ENCODE measurements at regions not wholly inside any gene's neighbourhood (a gene's known extent, or its start where the extent isn't known, plus 50 kb on each side); places are given as distances from the start of the nearest gene placed in this dataset.

DNA sequence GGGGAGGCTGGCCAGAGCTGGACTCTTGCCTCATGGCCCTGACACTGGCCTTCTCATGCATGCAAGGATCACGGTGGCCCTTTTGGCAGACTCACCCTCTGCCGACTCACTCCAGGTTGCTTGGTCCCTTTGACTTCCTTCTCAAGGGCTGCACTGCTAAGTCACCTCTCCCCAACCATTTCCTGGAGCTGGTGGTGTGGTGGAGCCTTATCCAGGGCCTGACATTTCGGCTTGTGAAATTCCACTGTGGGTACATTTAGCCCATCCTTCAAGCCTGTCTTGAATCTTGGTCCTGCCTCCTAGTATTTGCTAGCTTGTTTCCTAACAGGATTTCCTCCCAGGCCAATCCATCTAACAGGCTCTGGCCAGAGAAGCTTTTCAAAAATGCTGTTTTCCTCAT lies 52.6 kb upstream of the JUN start:
- TF ChIP-seq TEAD4 (IDR thresholded peaks at IDR 0.05) (no peak), YY1 (IDR thresholded peaks at IDR 0.05; ENCODE audit: low read depth) (no peak), TCF12 (IDR thresholded peaks at IDR 0.05; ENCODE audit: low read depth) (no peak), TAF1 (IDR thresholded peaks at IDR 0.05; ENCODE audit: low read depth) (no peak), NFIC (IDR thresholded peaks at IDR 0.05) (no peak), MAX (IDR thresholded peaks at IDR 0.05) (no peak), EGR1 (IDR thresholded peaks at IDR 0.05) (no peak), FOXM1 (IDR thresholded peaks at IDR 0.05; ENCODE audit: borderline replicate concordance, low read depth) (no peak), USF1 (IDR thresholded peaks at IDR 0.05) (no peak), CEBPB (IDR thresholded peaks at IDR 0.05) (no peak), CREB1 (IDR thresholded peaks at IDR 0.05; ENCODE audit: low read depth) (no peak), EP300 (IDR thresholded peaks at IDR 0.05; ENCODE audit: borderline replicate concordance) (no peak), ZBTB7A (IDR thresholded peaks at IDR 0.05; ENCODE audit: low read depth) (no peak)
- TF ChIP-seq, protein P1, sequence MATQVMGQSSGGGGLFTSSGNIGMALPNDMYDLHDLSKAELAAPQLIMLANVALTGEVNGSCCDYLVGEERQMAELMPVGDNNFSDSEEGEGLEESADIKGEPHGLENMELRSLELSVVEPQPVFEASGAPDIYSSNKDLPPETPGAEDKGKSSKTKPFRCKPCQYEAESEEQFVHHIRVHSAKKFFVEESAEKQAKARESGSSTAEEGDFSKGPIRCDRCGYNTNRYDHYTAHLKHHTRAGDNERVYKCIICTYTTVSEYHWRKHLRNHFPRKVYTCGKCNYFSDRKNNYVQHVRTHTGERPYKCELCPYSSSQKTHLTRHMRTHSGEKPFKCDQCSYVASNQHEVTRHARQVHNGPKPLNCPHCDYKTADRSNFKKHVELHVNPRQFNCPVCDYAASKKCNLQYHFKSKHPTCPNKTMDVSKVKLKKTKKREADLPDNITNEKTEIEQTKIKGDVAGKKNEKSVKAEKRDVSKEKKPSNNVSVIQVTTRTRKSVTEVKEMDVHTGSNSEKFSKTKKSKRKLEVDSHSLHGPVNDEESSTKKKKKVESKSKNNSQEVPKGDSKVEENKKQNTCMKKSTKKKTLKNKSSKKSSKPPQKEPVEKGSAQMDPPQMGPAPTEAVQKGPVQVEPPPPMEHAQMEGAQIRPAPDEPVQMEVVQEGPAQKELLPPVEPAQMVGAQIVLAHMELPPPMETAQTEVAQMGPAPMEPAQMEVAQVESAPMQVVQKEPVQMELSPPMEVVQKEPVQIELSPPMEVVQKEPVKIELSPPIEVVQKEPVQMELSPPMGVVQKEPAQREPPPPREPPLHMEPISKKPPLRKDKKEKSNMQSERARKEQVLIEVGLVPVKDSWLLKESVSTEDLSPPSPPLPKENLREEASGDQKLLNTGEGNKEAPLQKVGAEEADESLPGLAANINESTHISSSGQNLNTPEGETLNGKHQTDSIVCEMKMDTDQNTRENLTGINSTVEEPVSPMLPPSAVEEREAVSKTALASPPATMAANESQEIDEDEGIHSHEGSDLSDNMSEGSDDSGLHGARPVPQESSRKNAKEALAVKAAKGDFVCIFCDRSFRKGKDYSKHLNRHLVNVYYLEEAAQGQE (IDR thresholded peaks at IDR 0.05; ENCODE audit: low read depth) = no peak

GRCh38 chr1:58837886-58838285 lies 54.0 kb upstream of the JUN start:
- no peak for TF ChIP-seq YY1 (IDR thresholded peaks at IDR 0.05; ENCODE audit: low read depth)
- TF ChIP-seq CREB1 (IDR thresholded peaks at IDR 0.05; ENCODE audit: low read depth) = no peak
- no peak for TF ChIP-seq MAX (IDR thresholded peaks at IDR 0.05)
- no peak for TF ChIP-seq ZBTB7A (IDR thresholded peaks at IDR 0.05; ENCODE audit: low read depth)
- no peak for TF ChIP-seq EP300 (IDR thresholded peaks at IDR 0.05; ENCODE audit: borderline replicate concordance)
- no peak for TF ChIP-seq USF1 (IDR thresholded peaks at IDR 0.05)
- TF ChIP-seq TCF12 (IDR thresholded peaks at IDR 0.05; ENCODE audit: low read depth) = no peak
- TF ChIP-seq FOXM1 (IDR thresholded peaks at IDR 0.05; ENCODE audit: borderline replicate concordance, low read depth) = no peak
- TF ChIP-seq RAD21 (IDR thresholded peaks at IDR 0.05; ENCODE audit: low read depth) = no peak
- no peak for TF ChIP-seq EGR1 (IDR thresholded peaks at IDR 0.05)
- TF ChIP-seq TEAD4 (IDR thresholded peaks at IDR 0.05) = no peak
- no peak for TF ChIP-seq NFIC (IDR thresholded peaks at IDR 0.05)
- TF ChIP-seq, protein P1 (IDR thresholded peaks at IDR 0.05; ENCODE audit: low read depth) = no peak
- TF ChIP-seq CEBPB (IDR thresholded peaks at IDR 0.05) = no peak

DNA sequence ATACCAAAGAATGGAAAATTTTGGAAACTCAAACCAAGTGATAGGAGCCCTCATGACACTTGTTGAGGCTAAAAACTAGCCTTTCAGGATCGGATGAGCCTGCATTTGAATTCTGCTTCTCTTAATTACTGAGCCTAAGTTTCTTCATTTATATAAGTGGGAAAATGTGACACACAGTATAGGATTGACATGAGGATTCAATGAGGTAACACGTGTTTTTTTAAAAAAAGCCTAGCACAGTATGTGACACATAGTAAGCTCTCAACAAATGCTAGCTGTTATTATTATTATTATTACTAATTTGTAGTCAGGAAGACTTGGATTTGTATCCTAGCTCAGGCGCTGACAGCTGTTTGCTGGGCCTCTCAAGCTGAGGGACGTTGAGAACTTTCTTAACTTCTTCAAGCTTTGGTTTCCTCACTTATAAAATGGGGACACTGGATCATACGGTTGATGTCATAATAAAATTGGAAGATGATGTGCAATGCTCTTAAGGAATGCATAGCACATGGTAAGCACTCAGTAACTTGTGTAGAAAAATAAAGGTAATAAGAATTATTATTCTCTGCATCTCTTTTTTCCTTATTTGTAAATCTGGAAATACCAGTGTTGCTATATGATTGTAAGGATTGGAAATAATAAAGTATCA lies 55.4 kb upstream of the JUN start:
- TF ChIP-seq ZBTB7A (IDR thresholded peaks at IDR 0.05; ENCODE audit: low read depth) = no peak
- no peak for TF ChIP-seq NFIC (IDR thresholded peaks at IDR 0.05)
- TF ChIP-seq TAF1 (IDR thresholded peaks at IDR 0.05; ENCODE audit: low read depth) = no peak
- no peak for TF ChIP-seq RAD21 (IDR thresholded peaks at IDR 0.05; ENCODE audit: low read depth)
- TF ChIP-seq TCF12 (IDR thresholded peaks at IDR 0.05; ENCODE audit: low read depth) = no peak
- no peak for TF ChIP-seq EP300 (IDR thresholded peaks at IDR 0.05; ENCODE audit: borderline replicate concordance)

- no peak for TF ChIP-seq FOXM1 (IDR thresholded peaks at IDR 0.05; ENCODE audit: borderline replicate concordance, low read depth)
- TF ChIP-seq USF1 (IDR thresholded peaks at IDR 0.05) = no peak
- no peak for TF ChIP-seq ZBTB7A (IDR thresholded peaks at IDR 0.05; ENCODE audit: low read depth)
- TF ChIP-seq, protein P1 (IDR thresholded peaks at IDR 0.05; ENCODE audit: low read depth) = no peak
- TF ChIP-seq CEBPB (IDR thresholded peaks at IDR 0.05) = no peak
- TF ChIP-seq EP300 (IDR thresholded peaks at IDR 0.05; ENCODE audit: borderline replicate concordance) = no peak
- no peak for TF ChIP-seq NFIC (IDR thresholded peaks at IDR 0.05)
- no peak for TF ChIP-seq TCF12 (IDR thresholded peaks at IDR 0.05; ENCODE audit: low read depth)
These were observed 56.3 kb upstream of the JUN start for GRCh38 chr1:58839846-58840835.

Measured in Ishikawa (cell line).